OCI-LY3 (cell line): ENCODE measurements at regions not wholly inside any gene's neighbourhood (a gene's known extent, or its start where the extent isn't known, plus 50 kb on each side); places are given as distances from the start of the nearest gene placed in this dataset.

Experiments
- H2AFZ ChIP-seq: fragments of 200-600, 300-600 bp; shearing (Covaris generic); 2 replicates; pipeline ENCODE4 v1.6.0; 2014; ENCODE audit warnings: antibody characterized with exemption, low read depth, low read length
- H3K27ac ChIP-seq: fragments of 200-600, 300-600 bp; sonication (generic); 2 replicates; pipeline ENCODE4 v1.5.1; 2014; ENCODE audit warnings: mild to moderate bottlenecking, low read length, moderate library complexity, mixed read lengths
- H3K27me3 ChIP-seq: fragments of 200-600, 300-600 bp; sonication (generic); 2 replicates; pipeline ENCODE4 v1.6.1; 2014; ENCODE audit warnings: low read depth, low read length, mixed read lengths
- H3K36me3 ChIP-seq: fragments of 200-600, 300-600 bp; sonication (generic); replicated peaks from 2 replicates; pipeline ENCODE3; 2014; ENCODE audit warnings: low read depth, low read length, mixed read lengths
- H3K4me1 ChIP-seq: fragments of 300-600, 200-600 bp; sonication (generic); 2 replicates; pipeline ENCODE4 v1.6.1; 2014; ENCODE audit warnings: low read length, mixed read lengths
- H3K4me2 ChIP-seq: fragments of 200-600, 300-600 bp; sonication (generic); 2 replicates; pipeline ENCODE4 v1.6.1; 2014; ENCODE audit warnings: low read length, mixed read lengths
- H3K4me3 ChIP-seq: fragments of 300-600, 200-600 bp; sonication (generic); 2 replicates; pipeline ENCODE4 v1.5.1; 2014; ENCODE audit warnings: antibody characterized with exemption, mild to moderate bottlenecking, low read length, moderate library complexity
- H3K79me2 ChIP-seq: fragments of 300-600, 200-600 bp; shearing (Covaris generic); 2 replicates; pipeline ENCODE4 v1.6.1; 2014; ENCODE audit warnings: mild to moderate bottlenecking, low read length, mixed read lengths
- H3K9ac ChIP-seq: fragments of 300-600, 200-600 bp; shearing (Covaris generic); 2 replicates; pipeline ENCODE4 v1.6.0; 2014; ENCODE audit warnings: mild to moderate bottlenecking, low read length, moderate library complexity
- H3K9me3 ChIP-seq: fragments of 200-600, 300-600 bp; shearing (Covaris generic); 2 replicates; pipeline ENCODE4 v1.6.1; 2014; ENCODE audit warnings: low read length, mixed read lengths; ENCODE audit not compliant: insufficient read depth
- H4K20me1 ChIP-seq: fragments of 200-600, 300-600 bp; sonication (generic); 2 replicates; pipeline ENCODE4 v1.6.1; 2016; ENCODE audit warnings: low read length, mixed read lengths; ENCODE audit not compliant: insufficient read depth
- EZH2phosphoT487 ChIP-seq: fragments of 200-600 bp; shearing (Covaris generic); IDR thresholded peaks from 2 replicates; pipeline ENCODE4 v1.6.1; 2018; ENCODE audit warnings: antibody characterized with exemption, mixed run types, low read depth
- TF ChIP-seq, protein P1 (sequence below): fragments of 200-600, 300-600 bp; sonication (generic); IDR thresholded peaks from 2 replicates; pipeline ENCODE4 v1.5.1; 2014; ENCODE audit warnings: antibody characterized with exemption, low read length, low read depth

DNA sequence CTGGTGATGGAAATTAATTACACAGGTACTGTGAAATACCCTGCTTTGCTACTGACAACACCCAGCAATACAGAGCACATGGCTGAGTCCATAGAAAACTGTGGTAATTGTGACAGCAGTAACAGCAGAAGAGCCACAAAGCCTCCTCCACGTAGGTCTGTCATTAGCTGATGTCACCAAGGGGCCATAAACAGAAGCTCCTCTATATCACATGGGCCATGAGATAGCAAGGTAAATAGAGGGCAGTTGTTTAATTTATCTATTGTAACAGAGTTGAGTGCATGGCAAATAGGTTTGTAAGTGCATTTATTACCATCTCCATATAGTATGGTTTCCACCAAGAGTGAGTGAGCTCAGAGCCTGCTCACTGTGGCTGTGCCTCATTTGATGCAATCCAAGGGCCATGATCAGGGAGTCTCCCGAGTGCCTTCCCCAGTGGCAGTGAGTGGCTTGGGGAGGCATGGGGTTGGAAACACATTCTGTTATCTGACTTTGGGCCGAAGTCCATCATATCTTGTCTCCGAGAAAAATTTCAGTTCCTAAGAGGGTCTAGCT, 281.2 kb downstream of the SKAP2 start:
- no peaks in the 10 kb centered on the region for H3K79me2 ChIP-seq
- no peak overlapping the region for H3K9ac ChIP-seq
- peaks cover 18% of the 10 kb centered on the region for H3K4me1 ChIP-seq
- no peaks in the 10 kb centered on the region for H3K9me3 ChIP-seq
- H3K4me2 ChIP-seq, result no peak overlapping the region
- H3K27me3 ChIP-seq, result no peaks in the 10 kb centered on the region
- no peak overlapping the region for H3K4me3 ChIP-seq
- H3K27ac ChIP-seq, result no peak overlapping the region
- TF ChIP-seq EZH2phosphoT487, result no peak
- TF ChIP-seq, protein P1, sequence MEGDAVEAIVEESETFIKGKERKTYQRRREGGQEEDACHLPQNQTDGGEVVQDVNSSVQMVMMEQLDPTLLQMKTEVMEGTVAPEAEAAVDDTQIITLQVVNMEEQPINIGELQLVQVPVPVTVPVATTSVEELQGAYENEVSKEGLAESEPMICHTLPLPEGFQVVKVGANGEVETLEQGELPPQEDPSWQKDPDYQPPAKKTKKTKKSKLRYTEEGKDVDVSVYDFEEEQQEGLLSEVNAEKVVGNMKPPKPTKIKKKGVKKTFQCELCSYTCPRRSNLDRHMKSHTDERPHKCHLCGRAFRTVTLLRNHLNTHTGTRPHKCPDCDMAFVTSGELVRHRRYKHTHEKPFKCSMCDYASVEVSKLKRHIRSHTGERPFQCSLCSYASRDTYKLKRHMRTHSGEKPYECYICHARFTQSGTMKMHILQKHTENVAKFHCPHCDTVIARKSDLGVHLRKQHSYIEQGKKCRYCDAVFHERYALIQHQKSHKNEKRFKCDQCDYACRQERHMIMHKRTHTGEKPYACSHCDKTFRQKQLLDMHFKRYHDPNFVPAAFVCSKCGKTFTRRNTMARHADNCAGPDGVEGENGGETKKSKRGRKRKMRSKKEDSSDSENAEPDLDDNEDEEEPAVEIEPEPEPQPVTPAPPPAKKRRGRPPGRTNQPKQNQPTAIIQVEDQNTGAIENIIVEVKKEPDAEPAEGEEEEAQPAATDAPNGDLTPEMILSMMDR, result no peak
- H3K36me3 ChIP-seq, result no peaks in the 10 kb centered on the region
- H2AFZ ChIP-seq, result no peak overlapping the region
- H4K20me1 ChIP-seq, result no peaks in the 10 kb centered on the region

DNA sequence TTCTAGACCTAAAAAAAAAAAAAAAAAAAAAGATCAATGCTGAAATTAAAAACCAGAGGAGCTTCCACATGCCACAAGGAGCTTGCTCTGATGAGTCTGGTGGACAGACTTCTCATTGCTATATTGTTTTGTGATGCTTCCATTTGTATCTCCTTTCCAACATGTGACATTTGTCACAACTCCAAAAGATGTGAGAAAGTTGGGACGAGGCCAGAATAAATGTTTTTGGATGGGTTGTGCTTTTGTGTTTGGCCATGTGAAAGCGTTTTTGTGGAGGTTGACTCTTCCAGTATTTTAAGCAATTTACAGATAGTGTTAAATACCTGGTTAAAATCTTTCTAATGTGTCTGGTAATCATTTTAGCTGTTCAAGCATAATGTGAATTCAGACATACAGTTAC, 280.1 kb downstream of the SKAP2 start:
- H3K4me3 ChIP-seq, result no peak overlapping the region
- H3K4me1 ChIP-seq, result peaks cover 29% of the 10 kb centered on the region
- no peaks in the 10 kb centered on the region for H4K20me1 ChIP-seq
- no peaks in the 10 kb centered on the region for H3K36me3 ChIP-seq
- H3K27ac ChIP-seq, result no peak overlapping the region
- H3K79me2 ChIP-seq, result no peaks in the 10 kb centered on the region
- H3K9me3 ChIP-seq, result no peaks in the 10 kb centered on the region
- no peak overlapping the region for H2AFZ ChIP-seq
- no peak for TF ChIP-seq EZH2phosphoT487
- TF ChIP-seq, protein P1, result no peak
- no peak overlapping the region for H3K4me2 ChIP-seq
- no peak overlapping the region for H3K9ac ChIP-seq
- H3K27me3 ChIP-seq, result no peaks in the 10 kb centered on the region

DNA sequence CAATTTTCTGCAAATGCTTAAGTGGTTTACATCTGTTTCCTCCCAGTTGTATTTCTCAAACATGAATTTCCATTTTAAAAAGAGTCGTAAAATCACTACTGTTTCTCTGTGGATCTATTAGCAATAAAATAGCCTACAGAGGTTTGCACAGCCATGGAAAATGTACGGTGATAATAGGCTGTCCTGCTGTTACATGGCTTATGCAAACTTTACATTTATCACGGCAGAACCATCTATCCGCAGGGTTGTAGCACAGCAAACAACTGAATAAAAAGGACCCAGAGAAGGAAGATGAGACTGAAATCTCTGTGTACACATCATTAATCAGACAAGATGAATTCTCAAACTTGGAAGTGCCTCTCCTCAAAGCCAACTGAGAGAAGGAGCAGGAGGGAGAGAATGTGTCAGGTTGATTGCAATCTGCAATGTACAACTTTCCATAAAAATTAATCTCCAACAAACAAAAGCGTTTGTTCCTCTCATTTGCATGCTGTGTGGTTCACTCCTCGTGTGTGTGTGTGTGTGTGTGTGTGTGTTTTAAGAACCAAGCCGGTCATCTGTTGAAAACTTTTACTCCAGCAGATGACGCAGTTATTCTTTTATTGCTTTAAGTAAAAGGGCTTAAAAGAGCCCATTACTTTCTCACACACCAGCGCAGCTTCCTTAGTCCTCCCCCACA, 279.3 kb downstream of the SKAP2 start:
- no peaks in the 10 kb centered on the region for H4K20me1 ChIP-seq
- peaks cover 37% of the 10 kb centered on the region for H3K4me1 ChIP-seq
- H2AFZ ChIP-seq, result no peak overlapping the region
- no peak overlapping the region for H3K9ac ChIP-seq
- H3K9me3 ChIP-seq, result no peaks in the 10 kb centered on the region
- H3K79me2 ChIP-seq, result no peaks in the 10 kb centered on the region
- no peak overlapping the region for H3K4me2 ChIP-seq
- H3K36me3 ChIP-seq, result no peaks in the 10 kb centered on the region
- H3K27ac ChIP-seq, result no peak overlapping the region
- no peak for TF ChIP-seq EZH2phosphoT487
- TF ChIP-seq, protein P1, result no peak
- no peak overlapping the region for H3K4me3 ChIP-seq
- H3K27me3 ChIP-seq, result no peaks in the 10 kb centered on the region

DNA sequence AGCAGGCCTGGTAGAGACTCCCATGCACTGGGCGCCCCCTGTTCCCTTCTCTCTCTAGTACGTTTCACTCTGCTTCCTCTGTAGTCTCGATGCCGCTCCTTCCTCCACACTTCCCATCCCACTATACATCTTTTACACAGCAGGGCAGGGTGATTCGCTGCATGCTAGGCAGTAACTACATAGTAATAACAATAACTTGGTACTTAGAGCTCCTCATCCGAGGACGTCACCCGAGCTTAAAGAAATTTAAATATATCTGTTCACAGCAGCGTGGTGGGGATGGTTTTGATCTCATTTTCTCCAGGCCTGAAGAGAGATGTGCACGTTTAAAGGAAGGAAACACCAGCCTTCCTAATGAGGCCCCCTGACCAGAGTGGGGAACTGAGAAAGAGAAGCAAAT, 276.9 kb downstream of the SKAP2 start:
- peak overlapping the region; percentile 72 for H3K27ac ChIP-seq
- H3K4me3 ChIP-seq, result peak overlapping the region; percentile 53
- no peaks in the 10 kb centered on the region for H3K27me3 ChIP-seq
- H3K36me3 ChIP-seq, result no peaks in the 10 kb centered on the region
- H3K4me2 ChIP-seq, result peak overlapping the region; percentile 80
- H3K9me3 ChIP-seq, result no peaks in the 10 kb centered on the region
- TF ChIP-seq, protein P1, result no peak
- TF ChIP-seq EZH2phosphoT487, result no peak
- peak overlapping the region; percentile 37; the same call in 1 of the 2 replicates for H3K9ac ChIP-seq
- H2AFZ ChIP-seq, result no peak overlapping the region; the same call in 1 of the 2 replicates
- peaks cover 50% of the 10 kb centered on the region for H3K4me1 ChIP-seq
- no peaks in the 10 kb centered on the region for H4K20me1 ChIP-seq
- H3K79me2 ChIP-seq, result no peaks in the 10 kb centered on the region
